Astrocyte (in vitro differentiated cells and primary cell): ENCODE measurements at regions not wholly inside any gene's neighbourhood (a gene's known extent, or its start where the extent isn't known, plus 50 kb on each side); places are given as distances from the start of the nearest gene placed in this dataset.

Source experiments
- DNase-seq: peaks from one replicate; pipeline ENCODE4 v3.0.0-alpha.2; 2010; ENCODE audit warnings: low read depth
- FAIRE-seq: peaks from 2 replicates; lab custom pipeline; 2011; peaks lifted over from hg19 to GRCh38; lab: Jason Lieb, UNC
- H2AFZ ChIP-seq: 2 replicates; pipeline ENCODE4 v1.6.0; 2012; ENCODE audit warnings: low read depth, low read length, inconsistent platforms
- H3K27ac ChIP-seq: 2 replicates; pipeline ENCODE4 v1.5.1; 2011; ENCODE audit warnings: low read depth, low read length, inconsistent platforms
- H3K27me3 ChIP-seq: 2 replicates; pipeline ENCODE4 v1.6.0; 2011; ENCODE audit warnings: low read length, inconsistent platforms; ENCODE audit not compliant: insufficient read depth
- H3K36me3 ChIP-seq: 2 replicates; pipeline ENCODE4 v1.5.1; 2011; ENCODE audit warnings: low read length, inconsistent platforms; ENCODE audit not compliant: insufficient read depth
- H3K4me1 ChIP-seq: 2 replicates; pipeline ENCODE4 v1.5.1; 2011; ENCODE audit warnings: low read length, inconsistent platforms; ENCODE audit not compliant: insufficient read depth
- H3K4me2 ChIP-seq: 2 replicates; pipeline ENCODE4 v1.6.0; 2012; ENCODE audit warnings: low read length, inconsistent platforms
- H3K4me3 ChIP-seq: 2 replicates; pipeline ENCODE4 v1.5.1; 2011; ENCODE audit warnings: low read depth, mild to moderate bottlenecking, low read length, inconsistent platforms; ENCODE audit not compliant: insufficient read depth
- H3K79me2 ChIP-seq: 2 replicates; pipeline ENCODE4 v1.6.0; 2012; ENCODE audit warnings: mild to moderate bottlenecking, low read length, inconsistent platforms; ENCODE audit not compliant: insufficient read depth
- H3K9ac ChIP-seq: 2 replicates; pipeline ENCODE4 v1.6.0; 2012; ENCODE audit warnings: mild to moderate bottlenecking, low read length, inconsistent platforms
- H3K9me3 ChIP-seq: 2 replicates; pipeline ENCODE4 v1.5.1; 2012; ENCODE audit warnings: low read depth, mild to moderate bottlenecking, low read length, inconsistent platforms; ENCODE audit not compliant: insufficient read depth
- H4K20me1 ChIP-seq: 2 replicates; pipeline ENCODE4 v1.6.0; 2012; ENCODE audit warnings: low read length, inconsistent platforms; ENCODE audit not compliant: insufficient read depth
- H3K27ac Mint-ChIP-seq: one replicate; pipeline ENCODE4 v1.8.0; 2021; ENCODE audit warnings: mild to moderate bottlenecking, mixed read lengths; ENCODE audit not compliant: unreplicated experiment
- H3K27me3 Mint-ChIP-seq: one replicate; pipeline ENCODE4 v1.8.0; 2021; ENCODE audit warnings: low read depth, mixed read lengths; ENCODE audit not compliant: unreplicated experiment
- H3K36me3 Mint-ChIP-seq: one replicate; pipeline ENCODE4 v1.8.0; 2021; ENCODE audit warnings: low read depth, mixed read lengths; ENCODE audit not compliant: unreplicated experiment
- H3K4me1 Mint-ChIP-seq: one replicate; pipeline ENCODE4 v1.8.0; 2021; ENCODE audit warnings: low read depth, mixed read lengths; ENCODE audit not compliant: unreplicated experiment
- H3K4me3 Mint-ChIP-seq: one replicate; pipeline ENCODE4 v1.8.0; 2021; ENCODE audit warnings: mild to moderate bottlenecking, moderate library complexity, mixed read lengths; ENCODE audit not compliant: unreplicated experiment
- H3K9me3 Mint-ChIP-seq: one replicate; pipeline ENCODE4 v1.8.0; 2021; ENCODE audit warnings: mild to moderate bottlenecking, mixed read lengths; ENCODE audit not compliant: unreplicated experiment
- EZH2 ChIP-seq: IDR thresholded peaks from 2 replicates; pipeline ENCODE4 v1.6.1; 2012; ENCODE audit warnings: mild to moderate bottlenecking, low read length, inconsistent platforms; ENCODE audit not compliant: insufficient read depth
- TF ChIP-seq, protein P1 (sequence below): IDR thresholded peaks from 2 replicates; pipeline ENCODE4 v1.5.1; 2011; ENCODE audit warnings: low read depth, mild to moderate bottlenecking, inconsistent platforms, low read length, moderate library complexity; ENCODE audit not compliant: insufficient read depth

DNA sequence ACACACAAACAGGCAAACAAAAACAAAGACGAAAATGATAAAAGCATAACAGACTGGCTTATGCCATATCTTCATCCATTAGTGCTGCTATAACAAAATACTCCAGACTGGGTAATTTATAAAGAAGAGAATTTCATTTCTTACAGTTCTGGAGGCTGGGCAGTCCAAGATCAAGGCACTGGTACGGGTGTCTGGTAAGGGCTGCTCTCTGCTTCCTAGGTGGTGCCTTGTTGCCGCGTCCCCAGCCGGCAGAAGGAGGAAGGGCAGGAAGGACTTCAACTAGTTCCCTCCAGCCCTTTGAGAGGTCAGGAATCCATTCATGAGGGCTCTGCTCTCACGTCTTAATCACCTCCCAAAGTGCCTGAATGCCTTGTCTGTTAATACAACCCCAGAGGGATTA is 122.6 kb downstream of the BOD1 start:
- peaks cover 2% of the 10 kb centered on the region for H3K27me3 Mint-ChIP-seq
- TF ChIP-seq, protein P1, sequence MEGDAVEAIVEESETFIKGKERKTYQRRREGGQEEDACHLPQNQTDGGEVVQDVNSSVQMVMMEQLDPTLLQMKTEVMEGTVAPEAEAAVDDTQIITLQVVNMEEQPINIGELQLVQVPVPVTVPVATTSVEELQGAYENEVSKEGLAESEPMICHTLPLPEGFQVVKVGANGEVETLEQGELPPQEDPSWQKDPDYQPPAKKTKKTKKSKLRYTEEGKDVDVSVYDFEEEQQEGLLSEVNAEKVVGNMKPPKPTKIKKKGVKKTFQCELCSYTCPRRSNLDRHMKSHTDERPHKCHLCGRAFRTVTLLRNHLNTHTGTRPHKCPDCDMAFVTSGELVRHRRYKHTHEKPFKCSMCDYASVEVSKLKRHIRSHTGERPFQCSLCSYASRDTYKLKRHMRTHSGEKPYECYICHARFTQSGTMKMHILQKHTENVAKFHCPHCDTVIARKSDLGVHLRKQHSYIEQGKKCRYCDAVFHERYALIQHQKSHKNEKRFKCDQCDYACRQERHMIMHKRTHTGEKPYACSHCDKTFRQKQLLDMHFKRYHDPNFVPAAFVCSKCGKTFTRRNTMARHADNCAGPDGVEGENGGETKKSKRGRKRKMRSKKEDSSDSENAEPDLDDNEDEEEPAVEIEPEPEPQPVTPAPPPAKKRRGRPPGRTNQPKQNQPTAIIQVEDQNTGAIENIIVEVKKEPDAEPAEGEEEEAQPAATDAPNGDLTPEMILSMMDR: no peak
- H4K20me1 ChIP-seq: no peaks in the 10 kb centered on the region
- DNase-seq: no peak
- no peak overlapping the region for H3K9ac ChIP-seq
- H3K27me3 ChIP-seq: no peaks in the 10 kb centered on the region
- H3K4me1 ChIP-seq: peaks cover 13% of the 10 kb centered on the region
- H3K4me3 ChIP-seq: no peak overlapping the region
- no peaks in the 10 kb centered on the region for H3K9me3 Mint-ChIP-seq
- no peaks in the 10 kb centered on the region for H3K36me3 ChIP-seq
- H2AFZ ChIP-seq: no peak overlapping the region
- H3K4me2 ChIP-seq: no peak overlapping the region
- H3K79me2 ChIP-seq: no peaks in the 10 kb centered on the region
- H3K27ac Mint-ChIP-seq: no peak overlapping the region
- H3K9me3 ChIP-seq: no peaks in the 10 kb centered on the region
- FAIRE-seq: no peak
- no peaks in the 10 kb centered on the region for H3K36me3 Mint-ChIP-seq
- H3K4me1 Mint-ChIP-seq: peaks cover 29% of the 10 kb centered on the region
- no peak overlapping the region for H3K4me3 Mint-ChIP-seq
- H3K27ac ChIP-seq: no peak overlapping the region

DNA sequence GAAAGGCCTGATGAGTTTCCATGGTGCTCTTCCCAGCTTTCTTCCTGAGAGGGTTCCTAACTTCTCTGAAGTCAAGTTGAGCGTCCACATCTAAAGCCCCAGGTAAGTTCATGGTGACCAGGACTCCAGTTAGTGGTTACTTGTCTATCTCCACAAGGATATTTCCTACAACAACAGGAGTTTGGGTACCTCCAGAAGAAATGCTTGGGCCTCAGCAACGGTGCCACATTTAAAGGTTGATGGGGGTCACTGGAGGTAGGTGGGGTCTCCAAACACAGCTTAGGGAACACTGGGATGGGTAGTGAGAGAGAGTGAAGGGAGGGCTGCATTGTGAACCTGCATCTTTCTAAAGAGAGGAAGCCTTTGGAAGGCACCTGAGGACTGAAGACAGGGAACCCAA is 123.4 kb downstream of the BOD1 start:
- no peak for FAIRE-seq

GRCh38 chr5:173490681-173491080 is 125.8 kb downstream of the BOD1 start:
- no peak overlapping the region for H3K4me2 ChIP-seq
- H3K36me3 ChIP-seq: no peaks in the 10 kb centered on the region
- Mint-ChIP-seq H3K36me3 (no peaks in the 10 kb centered on the region), H3K9me3 (no peaks in the 10 kb centered on the region), H3K4me3 (no peak overlapping the region), H3K27ac (no peak overlapping the region), H3K4me1 (peaks cover 7% of the 10 kb centered on the region), H3K27me3 (peaks cover 2% of the 10 kb centered on the region)
- H3K27ac ChIP-seq: no peak overlapping the region
- no peaks in the 10 kb centered on the region for H3K27me3 ChIP-seq
- TF ChIP-seq, protein P1: no peak
- no peak for TF ChIP-seq EZH2
- FAIRE-seq (no peak), DNase-seq (no peak)
- no peaks in the 10 kb centered on the region for H3K9me3 ChIP-seq
- H3K79me2 ChIP-seq: no peaks in the 10 kb centered on the region
- H2AFZ ChIP-seq: no peak overlapping the region
- H3K4me1 ChIP-seq: no peaks in the 10 kb centered on the region
- H3K9ac ChIP-seq: no peak overlapping the region
- no peak overlapping the region for H3K4me3 ChIP-seq
- no peaks in the 10 kb centered on the region for H4K20me1 ChIP-seq

More for the DNA sequence above, 123.4 kb downstream of the BOD1 start:
- H3K4me2 ChIP-seq: no peak overlapping the region
- peaks cover 5% of the 10 kb centered on the region for H3K4me1 ChIP-seq
- no peaks in the 10 kb centered on the region for H4K20me1 ChIP-seq
- no peak for TF ChIP-seq EZH2
- TF ChIP-seq, protein P1: no peak
- H3K9me3 Mint-ChIP-seq: no peaks in the 10 kb centered on the region
- H3K79me2 ChIP-seq: no peaks in the 10 kb centered on the region
- no peaks in the 10 kb centered on the region for H3K36me3 ChIP-seq
- H3K4me1 Mint-ChIP-seq: peaks cover 21% of the 10 kb centered on the region
- no peaks in the 10 kb centered on the region for H3K36me3 Mint-ChIP-seq
- no peak overlapping the region for H3K4me3 ChIP-seq
- no peaks in the 10 kb centered on the region for H3K9me3 ChIP-seq
- H2AFZ ChIP-seq: no peak overlapping the region
- no peak for DNase-seq
- no peak overlapping the region for H3K27ac Mint-ChIP-seq
- H3K4me3 Mint-ChIP-seq: no peak overlapping the region
- H3K27ac ChIP-seq: no peak overlapping the region
- no peak overlapping the region for H3K9ac ChIP-seq
- H3K27me3 ChIP-seq: no peaks in the 10 kb centered on the region
- H3K27me3 Mint-ChIP-seq: peaks cover 2% of the 10 kb centered on the region
